ENCODE measurements at regions not wholly inside any gene's neighbourhood (a gene's known extent, or its start where the extent isn't known, plus 50 kb on each side); places are given as distances from the start of the nearest gene placed in this dataset.

GRCh38 chr16:26697807-26698206 lies 368.9 kb upstream of the C16orf82 start:
- Histone ChIP-seq H3K4me2 (ENCODE audit: insufficient read depth, low read length) (no peak overlapping the region), H3K9ac (ENCODE audit: insufficient read depth in 1 of 2, low read depth in 2 of 2, low read length in 2 of 2) (no peak overlapping the region), H3K9me1 (ENCODE audit: control insufficient read depth, insufficient read depth, low read length) (no peaks in the 10 kb centered on the region), H3K4me1 (replicated peaks in 1 of 2; ENCODE audit: control insufficient read depth in 2 of 2, insufficient read depth in 2 of 2, low read length in 2 of 2) (no peaks in the 10 kb centered on the region), H2AFZ (ENCODE audit: low read depth, low read length) (no peak overlapping the region), H3K27ac (ENCODE audit: extremely low read depth, low read depth, low read length) (no peak overlapping the region), H3K4me3 (no peak overlapping the region), H4K20me1 (replicated peaks; ENCODE audit: control insufficient read depth, insufficient read depth, low read length) (no peaks in the 10 kb centered on the region), H3K79me2 (ENCODE audit: control insufficient read depth, insufficient read depth, low read length) (no peaks in the 10 kb centered on the region), H3K9me3 (replicated peaks; ENCODE audit: control insufficient read depth, insufficient read depth, low read depth, low read length) (no peaks in the 10 kb centered on the region), H3K27me3 (ENCODE audit: control insufficient read depth in 2 of 2, insufficient read depth in 2 of 2, low read length in 2 of 2) (no peaks in the 10 kb centered on the region), H3K36me3 (ENCODE audit: control insufficient read depth, insufficient read depth, low read length) (no peaks in the 10 kb centered on the region)
- DNase-seq (ENCODE audit: extremely low read depth in 1 of 4, low spot score in 3 of 4), result no peak
- POLR2A ChIA-PET, result interaction anchor here (0.7 kb wide), 1 partner anchor 111 kb away, joined by 4 read pairs; no protein-coding TSS in a partner anchor
- in situ Hi-C loops (cut with MboI), result no loop called here
- CTCF ChIA-PET (ENCODE audit: low intra/inter-chr PET ratio), result no interaction called here
- TF ChIP-seq RBBP5 (IDR thresholded peaks at IDR 0.05; ENCODE audit: borderline replicate concordance, insufficient read depth, low read length, poor library complexity, severe bottlenecking) (no peak), TCF7 (IDR thresholded peaks at IDR 0.05; ENCODE audit: borderline replicate concordance) (no peak), FOXM1 (IDR thresholded peaks at IDR 0.05; ENCODE audit: low read depth) (no peak), FOXM1 (CRISPR knock-in tag; IDR thresholded peaks at IDR 0.05; ENCODE audit: low read depth) (no peak), SP2 (IDR thresholded peaks at IDR 0.05; ENCODE audit: extremely low read depth, low read depth, low read length, poor library complexity, severe bottlenecking) (no peak), GTF2F1 (IDR thresholded peaks at IDR 0.05; ENCODE audit: low read depth, low read length) (no peak), TRIM25 (IDR thresholded peaks at IDR 0.05; ENCODE audit: borderline replicate concordance) (no peak), ZNF384 (IDR thresholded peaks at IDR 0.05; ENCODE audit: low read depth, low read length) (no peak), ZNF324 (CRISPR knock-in tag; IDR thresholded peaks at IDR 0.05) (no peak), RERE (CRISPR knock-in tag; IDR thresholded peaks at IDR 0.05; ENCODE audit: borderline replicate concordance) (no peak)
- TF ChIP-seq, protein P1, sequence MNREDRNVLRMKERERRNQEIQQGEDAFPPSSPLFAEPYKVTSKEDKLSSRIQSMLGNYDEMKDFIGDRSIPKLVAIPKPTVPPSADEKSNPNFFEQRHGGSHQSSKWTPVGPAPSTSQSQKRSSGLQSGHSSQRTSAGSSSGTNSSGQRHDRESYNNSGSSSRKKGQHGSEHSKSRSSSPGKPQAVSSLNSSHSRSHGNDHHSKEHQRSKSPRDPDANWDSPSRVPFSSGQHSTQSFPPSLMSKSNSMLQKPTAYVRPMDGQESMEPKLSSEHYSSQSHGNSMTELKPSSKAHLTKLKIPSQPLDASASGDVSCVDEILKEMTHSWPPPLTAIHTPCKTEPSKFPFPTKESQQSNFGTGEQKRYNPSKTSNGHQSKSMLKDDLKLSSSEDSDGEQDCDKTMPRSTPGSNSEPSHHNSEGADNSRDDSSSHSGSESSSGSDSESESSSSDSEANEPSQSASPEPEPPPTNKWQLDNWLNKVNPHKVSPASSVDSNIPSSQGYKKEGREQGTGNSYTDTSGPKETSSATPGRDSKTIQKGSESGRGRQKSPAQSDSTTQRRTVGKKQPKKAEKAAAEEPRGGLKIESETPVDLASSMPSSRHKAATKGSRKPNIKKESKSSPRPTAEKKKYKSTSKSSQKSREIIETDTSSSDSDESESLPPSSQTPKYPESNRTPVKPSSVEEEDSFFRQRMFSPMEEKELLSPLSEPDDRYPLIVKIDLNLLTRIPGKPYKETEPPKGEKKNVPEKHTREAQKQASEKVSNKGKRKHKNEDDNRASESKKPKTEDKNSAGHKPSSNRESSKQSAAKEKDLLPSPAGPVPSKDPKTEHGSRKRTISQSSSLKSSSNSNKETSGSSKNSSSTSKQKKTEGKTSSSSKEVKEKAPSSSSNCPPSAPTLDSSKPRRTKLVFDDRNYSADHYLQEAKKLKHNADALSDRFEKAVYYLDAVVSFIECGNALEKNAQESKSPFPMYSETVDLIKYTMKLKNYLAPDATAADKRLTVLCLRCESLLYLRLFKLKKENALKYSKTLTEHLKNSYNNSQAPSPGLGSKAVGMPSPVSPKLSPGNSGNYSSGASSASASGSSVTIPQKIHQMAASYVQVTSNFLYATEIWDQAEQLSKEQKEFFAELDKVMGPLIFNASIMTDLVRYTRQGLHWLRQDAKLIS (CRISPR knock-in tag; IDR thresholded peaks at IDR 0.05), result no peak
- intact Hi-C loops (cut with micrococcal nuclease), result no loop called here
- 0% methylated on average over 2 of the region's 2 CpGs for WGBS (ENCODE audit: insufficient coverage, low coverage, missing lambda C conversion rate)
- FAIRE-seq, result no peak
- no peak for ATAC-seq
- no TSS peak for BruUV-seq (replicated peaks)
